A549 (cell line): ENCODE measurements at regions not wholly inside any gene's neighbourhood (a gene's known extent, or its start where the extent isn't known, plus 50 kb on each side); places are given as distances from the start of the nearest gene placed in this dataset.

ENCODE experiments used
- ATAC-seq, 2 experiments: fragments of 200-7000 bp in 1 of 2; fragments of >200 bp in 1 of 2; cut with Nextera tagmentation in 1 of 2; cut with Tn5 transposase in 1 of 2; 3 replicates each; pipeline versions ENCODE4 v1.8.0 to v1.9.1; 2018 to 2020; ENCODE audit warnings: mild to moderate bottlenecking in 1 of 2, moderate library complexity in 1 of 2
- CTCF ChIA-PET: fragments of 300-600 bp; sonication (Branson Sonifier 250); formaldehyde crosslinking; extraction: SDS; loops from one replicate; lab custom pipeline; 2021; ENCODE audit warnings: antibody characterized with exemption, inconsistent platforms; lab: Yijun Ruan, JAX
- POLR2A ChIA-PET: fragments of 350-600 bp; formaldehyde crosslinking; extraction: SDS; loops from one replicate; lab custom pipeline; 2021; ENCODE audit warnings: antibody characterized with exemption, inconsistent platforms; lab: Yijun Ruan, JAX
- DNase-seq, 2 experiments: peaks; one replicate each; pipeline versions ENCODE4 v3.0.0 to v3.0.0-alpha.2; 2011 to 2016; ENCODE audit warnings: low read depth in 1 of 2, low spot score in 1 of 2
- FAIRE-seq: peaks from 2 replicates; lab custom pipeline; 2011; peaks lifted over from hg19 to GRCh38; lab: Jason Lieb, UNC
- H3K27ac ChIP-seq, 2 experiments: fragments of >200 bp; sonication (Bioruptor Twin); formaldehyde crosslinking; 3 replicates each; pipeline ENCODE4 v1.5.1; 2016 to 2017
- H3K4me1 ChIP-seq: fragments of >200 bp; sonication (Bioruptor Twin); formaldehyde crosslinking; 3 replicates; pipeline ENCODE4 v1.6.1; 2016
- H3K4me2 ChIP-seq: fragments of >200 bp; sonication (Bioruptor Twin); formaldehyde crosslinking; 3 replicates; pipeline ENCODE4 v1.6.1; 2016
- H3K4me3 ChIP-seq: fragments of >200 bp; sonication (Bioruptor Twin); formaldehyde crosslinking; 3 replicates; pipeline ENCODE4 v1.5.1; 2016
- H3K9me3 ChIP-seq: fragments of >200 bp; sonication (Bioruptor Twin); formaldehyde crosslinking; 3 replicates; pipeline ENCODE4 v1.6.1; 2016
- CBX8 ChIP-seq: fragments of 200-600 bp; sonication (generic); IDR thresholded peaks from 2 replicates; pipeline ENCODE4 v1.6.1; 2016
- EHF ChIP-seq: fragments of 250-450 bp; sonication (Bioruptor Pico); IDR thresholded peaks from 2 replicates; pipeline ENCODE4 v1.5.0; 2020; ENCODE audit warnings: mild to moderate bottlenecking
- ELK1 ChIP-seq: fragments of 150-350 bp; IDR thresholded peaks from 2 replicates; pipeline ENCODE4 v1.6.1; 2014; ENCODE audit warnings: low read depth, mild to moderate bottlenecking, low read length
- ESRRA ChIP-seq: fragments of 150-350 bp; IDR thresholded peaks from 2 replicates; pipeline ENCODE4 v1.6.1; 2014; ENCODE audit warnings: mild to moderate bottlenecking, low read length, borderline replicate concordance
- FOSB ChIP-seq: fragments of 250-450 bp; sonication (Bioruptor Pico); IDR thresholded peaks from 2 replicates; pipeline ENCODE4 v1.5.0; 2020; ENCODE audit warnings: mild to moderate bottlenecking, moderate library complexity
- FOXS1 ChIP-seq: fragments of 250-450 bp; sonication (Bioruptor Pico); IDR thresholded peaks from 2 replicates; pipeline ENCODE4 v1.5.0; 2020; ENCODE audit warnings: mild to moderate bottlenecking, moderate library complexity
- HDAC2 ChIP-seq: fragments of 200-600 bp; sonication (generic); IDR thresholded peaks from 2 replicates; pipeline ENCODE4 v1.6.1; 2016
- HOXB5 ChIP-seq: fragments of 250-450 bp; sonication (Bioruptor Pico); IDR thresholded peaks from 2 replicates; pipeline ENCODE4 v1.5.0; 2020; ENCODE audit warnings: mild to moderate bottlenecking, moderate library complexity
- JUNB ChIP-seq: fragments of >200 bp; sonication (Bioruptor Twin); formaldehyde crosslinking; IDR thresholded peaks from 2 replicates; pipeline ENCODE4 v1.6.1; 2016
- MAFK ChIP-seq: fragments of 450-650 bp; IDR thresholded peaks from 2 replicates; pipeline ENCODE4 v1.6.1; 2014; ENCODE audit not compliant: partially characterized antibody
- NFE2L2 ChIP-seq: fragments of 150-350 bp; conservative IDR thresholded peaks from 2 replicates; pipeline ENCODE4 v1.6.1; 2014; ENCODE audit warnings: low read length
- RAD21 ChIP-seq, 2 experiments: fragments of >200 bp in 1 of 2; sonication (Bioruptor Twin) in 1 of 2; formaldehyde crosslinking in 1 of 2; IDR thresholded peaks in 1 of 2; conservative IDR thresholded peaks in 1 of 2; 2 replicates in 1 of 2; 3 replicates in 1 of 2; pipeline ENCODE4 v1.6.1; 2012 to 2018; ENCODE audit warnings: inconsistent platforms in 1 of 2
- RARB ChIP-seq: fragments of 250-450 bp; sonication (Bioruptor Pico); IDR thresholded peaks from 2 replicates; pipeline ENCODE4 v1.8.0; 2021; ENCODE audit warnings: mild to moderate bottlenecking, moderate library complexity
- RFX5 ChIP-seq: fragments of 450-650 bp; IDR thresholded peaks from 2 replicates; pipeline ENCODE4 v1.7.1; 2014; ENCODE audit warnings: antibody characterized with exemption, mild to moderate bottlenecking, moderate library complexity
- RNF2 ChIP-seq: fragments of 200-600 bp; sonication (generic); IDR thresholded peaks from 2 replicates; pipeline ENCODE4 v1.6.1; 2016; ENCODE audit warnings: low read depth, mild to moderate bottlenecking, antibody characterized with exemption, moderate library complexity, borderline replicate concordance
- ZC3H11A ChIP-seq: fragments of 450-650 bp; IDR thresholded peaks from 2 replicates; pipeline ENCODE4 v1.6.1; 2014; ENCODE audit warnings: antibody characterized with exemption, mild to moderate bottlenecking
- ZFP36 ChIP-seq: fragments of 450-650 bp; IDR thresholded peaks from 2 replicates; pipeline ENCODE4 v1.6.1; 2014; ENCODE audit warnings: borderline replicate concordance; ENCODE audit not compliant: partially characterized antibody
- ZNF302 ChIP-seq: fragments of 250-450 bp; sonication (Bioruptor Pico); IDR thresholded peaks from 2 replicates; pipeline ENCODE4 v1.9.0; 2021; ENCODE audit warnings: inconsistent platforms, mild to moderate bottlenecking, moderate library complexity
- WGBS: methylation state at CpG from one replicate; pipeline ENCODE4 v1.1.6; 2017; ENCODE audit errors: missing lambda C conversion rate; 5-methylcytosine and 5-hydroxymethylcytosine counted together
- TF ChIP-seq, protein P1 (sequence below): fragments of >200 bp; sonication (Bioruptor Twin); formaldehyde crosslinking; IDR thresholded peaks from 3 replicates; pipeline ENCODE4 v1.6.1; 2016
- TF ChIP-seq, protein P2 (sequence below): IDR thresholded peaks from 2 replicates; pipeline ENCODE4 v1.6.1; 2012; ENCODE audit warnings: low read depth, borderline replicate concordance
- TF ChIP-seq, protein P3 (sequence below): IDR thresholded peaks from 2 replicates; pipeline ENCODE4 v1.6.1; 2012
- TF ChIP-seq, protein P4 (sequence below): IDR thresholded peaks from 2 replicates; pipeline ENCODE4 v1.6.1; 2012
- TF ChIP-seq, protein P5 (sequence below): fragments of 250-450 bp; sonication (Bioruptor Pico); IDR thresholded peaks from 2 replicates; pipeline ENCODE4 v1.5.0; 2020; ENCODE audit warnings: low read depth, mild to moderate bottlenecking, moderate library complexity

DNA sequence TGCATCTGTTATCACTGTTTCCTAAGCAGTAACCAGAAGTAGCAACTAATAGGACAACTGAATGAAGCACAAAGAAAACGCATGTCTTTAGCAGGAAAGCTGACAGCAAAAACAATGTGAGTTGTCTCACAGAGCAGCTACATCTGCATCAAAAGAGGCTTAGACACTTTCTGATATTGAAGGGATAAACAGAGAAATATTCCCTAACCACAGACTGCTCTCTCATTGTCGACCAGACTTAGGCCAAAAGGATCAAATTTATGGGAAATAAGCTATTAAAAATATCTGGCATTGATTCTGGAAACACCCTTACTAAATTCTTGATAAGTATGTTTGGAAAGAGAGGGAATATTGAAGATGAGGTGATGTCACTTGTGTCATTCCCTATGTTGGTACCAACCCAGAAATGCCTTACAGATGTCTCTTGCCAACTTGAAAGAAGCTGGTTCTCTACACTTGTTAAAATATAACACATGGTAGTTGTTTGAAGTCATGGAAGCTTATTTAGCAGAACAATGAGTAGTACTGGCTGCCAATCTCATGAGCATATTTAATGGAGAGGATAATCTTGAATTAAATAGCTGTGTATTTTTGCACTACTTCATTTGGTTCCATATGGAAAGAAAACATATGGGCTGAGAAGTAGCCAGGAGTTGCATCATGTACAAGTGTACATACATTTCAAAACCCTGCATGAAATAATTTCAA, 929.3 kb upstream of the MAN1A1 start:
- ChIA-PET POLR2A (no interaction called here), CTCF (no interaction called here)
- WGBS: 6% methylated on average over 2 of the region's 2 CpGs
- no peak overlapping the region for H3K4me3 ChIP-seq
- TF ChIP-seq RFX5 (no peak), ZC3H11A (no peak), EHF (CRISPR knock-in tag) (no peak), RNF2 (no peak), RARB (CRISPR knock-in tag) (no peak), JUNB (no peak), NFE2L2 (no peak), ESRRA (no peak), CBX8 (no peak), ZFP36 (no peak), MAFK (no peak), ZNF302 (CRISPR knock-in tag) (no peak), RAD21 (conservative IDR thresholded peaks at IDR 0.05 in 1 of 2, IDR thresholded peaks at IDR 0.05 in 1 of 2) (no peak)
- TF ChIP-seq, protein P1, sequence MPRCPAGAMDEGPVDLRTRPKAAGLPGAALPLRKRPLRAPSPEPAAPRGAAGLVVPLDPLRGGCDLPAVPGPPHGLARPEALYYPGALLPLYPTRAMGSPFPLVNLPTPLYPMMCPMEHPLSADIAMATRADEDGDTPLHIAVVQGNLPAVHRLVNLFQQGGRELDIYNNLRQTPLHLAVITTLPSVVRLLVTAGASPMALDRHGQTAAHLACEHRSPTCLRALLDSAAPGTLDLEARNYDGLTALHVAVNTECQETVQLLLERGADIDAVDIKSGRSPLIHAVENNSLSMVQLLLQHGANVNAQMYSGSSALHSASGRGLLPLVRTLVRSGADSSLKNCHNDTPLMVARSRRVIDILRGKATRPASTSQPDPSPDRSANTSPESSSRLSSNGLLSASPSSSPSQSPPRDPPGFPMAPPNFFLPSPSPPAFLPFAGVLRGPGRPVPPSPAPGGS: no peak
- TF ChIP-seq, protein P2, sequence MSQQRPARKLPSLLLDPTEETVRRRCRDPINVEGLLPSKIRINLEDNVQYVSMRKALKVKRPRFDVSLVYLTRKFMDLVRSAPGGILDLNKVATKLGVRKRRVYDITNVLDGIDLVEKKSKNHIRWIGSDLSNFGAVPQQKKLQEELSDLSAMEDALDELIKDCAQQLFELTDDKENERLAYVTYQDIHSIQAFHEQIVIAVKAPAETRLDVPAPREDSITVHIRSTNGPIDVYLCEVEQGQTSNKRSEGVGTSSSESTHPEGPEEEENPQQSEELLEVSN: no peak
- TF ChIP-seq, protein P3, sequence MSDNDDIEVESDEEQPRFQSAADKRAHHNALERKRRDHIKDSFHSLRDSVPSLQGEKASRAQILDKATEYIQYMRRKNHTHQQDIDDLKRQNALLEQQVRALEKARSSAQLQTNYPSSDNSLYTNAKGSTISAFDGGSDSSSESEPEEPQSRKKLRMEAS: no peak
- TF ChIP-seq, protein P4, sequence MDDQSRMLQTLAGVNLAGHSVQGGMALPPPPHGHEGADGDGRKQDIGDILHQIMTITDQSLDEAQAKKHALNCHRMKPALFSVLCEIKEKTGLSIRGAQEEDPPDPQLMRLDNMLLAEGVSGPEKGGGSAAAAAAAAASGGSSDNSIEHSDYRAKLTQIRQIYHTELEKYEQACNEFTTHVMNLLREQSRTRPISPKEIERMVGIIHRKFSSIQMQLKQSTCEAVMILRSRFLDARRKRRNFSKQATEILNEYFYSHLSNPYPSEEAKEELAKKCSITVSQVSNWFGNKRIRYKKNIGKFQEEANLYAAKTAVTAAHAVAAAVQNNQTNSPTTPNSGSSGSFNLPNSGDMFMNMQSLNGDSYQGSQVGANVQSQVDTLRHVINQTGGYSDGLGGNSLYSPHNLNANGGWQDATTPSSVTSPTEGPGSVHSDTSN: no peak
- TF ChIP-seq, protein P5, sequence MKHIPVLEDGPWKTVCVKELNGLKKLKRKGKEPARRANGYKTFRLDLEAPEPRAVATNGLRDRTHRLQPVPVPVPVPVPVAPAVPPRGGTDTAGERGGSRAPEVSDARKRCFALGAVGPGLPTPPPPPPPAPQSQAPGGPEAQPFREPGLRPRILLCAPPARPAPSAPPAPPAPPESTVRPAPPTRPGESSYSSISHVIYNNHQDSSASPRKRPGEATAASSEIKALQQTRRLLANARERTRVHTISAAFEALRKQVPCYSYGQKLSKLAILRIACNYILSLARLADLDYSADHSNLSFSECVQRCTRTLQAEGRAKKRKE (CRISPR knock-in tag): no peak
- H3K4me2 ChIP-seq: no peak overlapping the region
- FAIRE-seq: no peak
- H3K9me3 ChIP-seq: no peaks in the 10 kb centered on the region
- no peaks in the 10 kb centered on the region for H3K4me1 ChIP-seq
- H3K27ac ChIP-seq: no peak overlapping the region
- ATAC-seq: no peak
- no peak for DNase-seq

DNA sequence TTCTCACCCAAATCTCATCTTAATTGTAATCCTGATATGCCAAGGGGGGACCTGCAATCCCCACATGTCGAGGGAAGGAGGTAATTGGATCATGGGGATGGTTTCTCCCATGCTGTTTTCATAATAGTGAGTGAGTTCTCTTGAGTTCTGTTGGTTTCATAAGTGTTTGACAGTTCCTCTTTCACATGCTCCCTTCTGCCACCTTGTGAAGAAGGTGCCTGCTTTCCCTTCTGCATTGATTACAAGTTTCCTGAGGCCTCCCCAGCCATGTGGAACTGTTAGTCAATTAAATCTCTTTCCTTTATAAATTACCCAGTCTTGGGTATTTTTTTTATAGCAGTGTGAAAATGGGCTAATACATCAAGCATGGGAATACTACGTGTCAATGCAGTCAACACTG, 925.0 kb upstream of the MAN1A1 start:
- 25% methylated on average over 2 of the region's 2 CpGs for WGBS
- POLR2A ChIA-PET: no interaction called here
- no peak overlapping the region for H3K27ac ChIP-seq
- FAIRE-seq (no peak), DNase-seq (no peak), ATAC-seq (no peak)
- no peak overlapping the region for H3K4me2 ChIP-seq
- CTCF ChIA-PET: no interaction called here
- no peaks in the 10 kb centered on the region for H3K9me3 ChIP-seq
- H3K4me1 ChIP-seq: no peaks in the 10 kb centered on the region
- no peak overlapping the region for H3K4me3 ChIP-seq
- TF ChIP-seq HDAC2 (no peak), FOXS1 (CRISPR knock-in tag) (no peak), RFX5 (no peak), HOXB5 (CRISPR knock-in tag) (no peak), FOSB (no peak), ELK1 (no peak)
